DND-41 (cell line): ENCODE measurements at regions not wholly inside any gene's neighbourhood (a gene's known extent, or its start where the extent isn't known, plus 50 kb on each side); places are given as distances from the start of the nearest gene placed in this dataset.

Source experiments
- EZH2 ChIP-seq: IDR thresholded peaks from 3 replicates; pipeline ENCODE4 v1.6.1; 2012; ENCODE audit warnings: borderline replicate concordance, low read depth, mild to moderate bottlenecking, moderate library complexity, low read length, inconsistent platforms; ENCODE audit not compliant: severe bottlenecking
- TF ChIP-seq, protein P1 (sequence below): IDR thresholded peaks from 2 replicates; pipeline ENCODE4 v1.5.1; 2012; ENCODE audit warnings: borderline replicate concordance, low read length, moderate library complexity, mild to moderate bottlenecking; ENCODE audit not compliant: poor library complexity, severe bottlenecking; ENCODE audit errors: extremely low read depth

DNA sequence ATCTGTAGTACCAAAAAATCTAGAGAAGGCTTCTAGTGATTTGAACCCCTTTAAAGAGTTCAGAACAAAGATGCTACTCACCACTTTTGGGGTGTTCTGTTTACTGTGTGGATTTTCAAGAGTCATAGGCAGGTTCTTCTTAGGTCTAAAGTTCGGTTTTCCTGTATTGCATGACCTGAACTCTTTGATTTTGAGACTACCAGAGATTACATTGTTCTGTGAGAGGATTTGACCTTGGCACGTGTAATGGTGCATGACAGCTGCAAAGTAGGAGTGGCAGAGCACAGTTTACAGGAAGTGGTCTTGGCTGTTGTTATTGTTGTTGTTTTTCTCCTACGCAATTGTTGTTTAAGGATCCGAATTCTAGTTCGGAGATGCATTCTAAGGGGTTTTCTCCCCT is 592.7 kb downstream of the EPHA7 start:
- TF ChIP-seq, protein P1, sequence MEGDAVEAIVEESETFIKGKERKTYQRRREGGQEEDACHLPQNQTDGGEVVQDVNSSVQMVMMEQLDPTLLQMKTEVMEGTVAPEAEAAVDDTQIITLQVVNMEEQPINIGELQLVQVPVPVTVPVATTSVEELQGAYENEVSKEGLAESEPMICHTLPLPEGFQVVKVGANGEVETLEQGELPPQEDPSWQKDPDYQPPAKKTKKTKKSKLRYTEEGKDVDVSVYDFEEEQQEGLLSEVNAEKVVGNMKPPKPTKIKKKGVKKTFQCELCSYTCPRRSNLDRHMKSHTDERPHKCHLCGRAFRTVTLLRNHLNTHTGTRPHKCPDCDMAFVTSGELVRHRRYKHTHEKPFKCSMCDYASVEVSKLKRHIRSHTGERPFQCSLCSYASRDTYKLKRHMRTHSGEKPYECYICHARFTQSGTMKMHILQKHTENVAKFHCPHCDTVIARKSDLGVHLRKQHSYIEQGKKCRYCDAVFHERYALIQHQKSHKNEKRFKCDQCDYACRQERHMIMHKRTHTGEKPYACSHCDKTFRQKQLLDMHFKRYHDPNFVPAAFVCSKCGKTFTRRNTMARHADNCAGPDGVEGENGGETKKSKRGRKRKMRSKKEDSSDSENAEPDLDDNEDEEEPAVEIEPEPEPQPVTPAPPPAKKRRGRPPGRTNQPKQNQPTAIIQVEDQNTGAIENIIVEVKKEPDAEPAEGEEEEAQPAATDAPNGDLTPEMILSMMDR = no peak
- TF ChIP-seq EZH2 = no peak
